ENCODE measurements at regions not wholly inside any gene's neighbourhood (a gene's known extent, or its start where the extent isn't known, plus 50 kb on each side); places are given as distances from the start of the nearest gene placed in this dataset.
A peak's percentile ranks its signal among the peaks of the same experiment; 100 is the strongest.

GRCh38 chr1:230003409-230003808 is 63.6 kb upstream of the GALNT2 start:
- no peak overlapping the region for H3K4me3 Mint-ChIP-seq
- no peak overlapping the region for H3K27ac Mint-ChIP-seq
- H3K4me1 Mint-ChIP-seq, result no peaks in the 10 kb centered on the region
- H3K27me3 Mint-ChIP-seq, result peaks cover 0 to 6% (median 2%) of the 10 kb centered on the region in 5 donors
- no peak for ATAC-seq
- peak in 1 of 10 donors; percentile 58 for DNase-seq
- H3K36me3 Mint-ChIP-seq, result no peaks in the 10 kb centered on the region
- no peaks in the 10 kb centered on the region for H3K9me3 Mint-ChIP-seq
- POLR2A ChIA-PET, result no interaction called here

GRCh38 chr1:230005040-230005439 is 62.0 kb upstream of the GALNT2 start:
- H3K27me3 Mint-ChIP-seq, result peaks cover 0 to 6% (median 2%) of the 10 kb centered on the region in 5 donors
- H3K4me3 Mint-ChIP-seq, result no peak overlapping the region
- no peak overlapping the region for H3K27ac Mint-ChIP-seq
- ATAC-seq (no peak), DNase-seq (no peak)
- H3K9me3 Mint-ChIP-seq, result no peaks in the 10 kb centered on the region
- no peaks in the 10 kb centered on the region for H3K36me3 Mint-ChIP-seq
- POLR2A ChIA-PET, result no interaction called here
- H3K4me1 Mint-ChIP-seq, result no peaks in the 10 kb centered on the region

- no peak for ATAC-seq
- Mint-ChIP-seq H3K27me3 (peaks cover 0 to 6% (median 3%) of the 10 kb centered on the region in 5 donors), H3K36me3 (no peaks in the 10 kb centered on the region), H3K4me1 (peaks cover 0 to 2% (median 0%) of the 10 kb centered on the region in 4 donors), H3K9me3 (no peaks in the 10 kb centered on the region), H3K27ac (no peak overlapping the region), H3K4me3 (no peak overlapping the region)
- DNase-seq, result no peak
- POLR2A ChIA-PET, result no interaction called here
These were observed 58.3 kb upstream of the GALNT2 start for GRCh38 chr1:230008721-230009120.

GRCh38 chr1:230009611-230010313 is 57.3 kb upstream of the GALNT2 start:
- no peak overlapping the region for H3K4me3 Mint-ChIP-seq
- ATAC-seq (no peak), DNase-seq (no peak)
- H3K4me1 Mint-ChIP-seq, result peaks cover 0 to 2% (median 0%) of the 10 kb centered on the region in 4 donors
- no peaks in the 10 kb centered on the region for H3K36me3 Mint-ChIP-seq
- no peaks in the 10 kb centered on the region for H3K9me3 Mint-ChIP-seq
- H3K27ac Mint-ChIP-seq, result peak overlapping the region in 1 of 10 donors; percentile 4
- POLR2A ChIA-PET, result no interaction called here
- H3K27me3 Mint-ChIP-seq, result peaks cover 0 to 6% (median 2%) of the 10 kb centered on the region in 5 donors

GRCh38 chr1:230010603-230011332 is 56.3 kb upstream of the GALNT2 start:
- POLR2A ChIA-PET, result no interaction called here
- no peak for ATAC-seq
- no peaks in the 10 kb centered on the region for H3K36me3 Mint-ChIP-seq
- H3K4me3 Mint-ChIP-seq, result no peak overlapping the region
- no peak overlapping the region for H3K27ac Mint-ChIP-seq
- no peak for DNase-seq
- H3K4me1 Mint-ChIP-seq, result peaks cover 0 to 2% (median 0%) of the 10 kb centered on the region in 4 donors
- peaks cover 0 to 6% (median 3%) of the 10 kb centered on the region in 5 donors for H3K27me3 Mint-ChIP-seq
- no peaks in the 10 kb centered on the region for H3K9me3 Mint-ChIP-seq

- ATAC-seq (no peak), DNase-seq (no peak)
- Mint-ChIP-seq H3K4me1 (peaks cover 0 to 2% (median 0%) of the 10 kb centered on the region in 4 donors), H3K27ac (no peak overlapping the region), H3K36me3 (no peaks in the 10 kb centered on the region), H3K27me3 (peaks cover 0 to 6% (median 3%) of the 10 kb centered on the region in 5 donors), H3K9me3 (no peaks in the 10 kb centered on the region), H3K4me3 (no peak overlapping the region)
- POLR2A ChIA-PET, result no interaction called here
These were observed 55.5 kb upstream of the GALNT2 start for GRCh38 chr1:230011333-230012092.

GRCh38 chr1:230012093-230012393 is 55.0 kb upstream of the GALNT2 start:
- Mint-ChIP-seq H3K27me3 (peaks cover 0 to 5% (median 3%) of the 10 kb centered on the region in 5 donors), H3K4me1 (peaks cover 0 to 2% (median 0%) of the 10 kb centered on the region in 4 donors), H3K27ac (no peak overlapping the region), H3K9me3 (no peaks in the 10 kb centered on the region), H3K4me3 (no peak overlapping the region), H3K36me3 (no peaks in the 10 kb centered on the region)
- ATAC-seq (no peak), DNase-seq (no peak)
- POLR2A ChIA-PET, result no interaction called here

- peak overlapping the region in 1 of 10 donors; percentile 6 for H3K27ac Mint-ChIP-seq
- no peaks in the 10 kb centered on the region for H3K9me3 Mint-ChIP-seq
- POLR2A ChIA-PET, result interaction anchor here (0.9 kb wide), 1 partner anchor 32 kb away, joined by 4 read pairs; no protein-coding TSS in a partner anchor
- H3K27me3 Mint-ChIP-seq, result peaks cover 0 to 4% (median 0%) of the 10 kb centered on the region in 5 donors
- no peaks in the 10 kb centered on the region for H3K36me3 Mint-ChIP-seq
- peaks cover 0 to 2% (median 0%) of the 10 kb centered on the region in 4 donors for H3K4me1 Mint-ChIP-seq
- ATAC-seq (no peak), DNase-seq (no peak)
- no peak overlapping the region for H3K4me3 Mint-ChIP-seq
These were observed 54.3 kb upstream of the GALNT2 start for GRCh38 chr1:230012741-230013140.

GRCh38 chr1:230016159-230016558 is 50.9 kb upstream of the GALNT2 start:
- H3K27ac Mint-ChIP-seq, result no peak overlapping the region
- ATAC-seq, result no peak

More at GRCh38 chr1:230016159-230016558, 50.9 kb upstream of the GALNT2 start:
- H3K27me3 Mint-ChIP-seq, result peaks cover 0 to 5% (median 1%) of the 10 kb centered on the region in 5 donors
- POLR2A ChIA-PET, result no interaction called here
- H3K9me3 Mint-ChIP-seq, result no peaks in the 10 kb centered on the region
- DNase-seq, result no peak
- no peak overlapping the region for H3K4me3 Mint-ChIP-seq
- peaks cover 0 to 2% (median 0%) of the 10 kb centered on the region in 4 donors for H3K4me1 Mint-ChIP-seq
- H3K36me3 Mint-ChIP-seq, result no peaks in the 10 kb centered on the region

All from naive thymus-derived CD8-positive, alpha-beta T cell (primary cell).